ENCODE measurements at regions not wholly inside any gene's neighbourhood (a gene's known extent, or its start where the extent isn't known, plus 50 kb on each side); places are given as distances from the start of the nearest gene placed in this dataset.
"Not testable (repeated sequence)": the region's sequence is repeated elsewhere in the genome, so short reads cannot be mapped to it uniquely, and the experiment has no call there.

DNA sequence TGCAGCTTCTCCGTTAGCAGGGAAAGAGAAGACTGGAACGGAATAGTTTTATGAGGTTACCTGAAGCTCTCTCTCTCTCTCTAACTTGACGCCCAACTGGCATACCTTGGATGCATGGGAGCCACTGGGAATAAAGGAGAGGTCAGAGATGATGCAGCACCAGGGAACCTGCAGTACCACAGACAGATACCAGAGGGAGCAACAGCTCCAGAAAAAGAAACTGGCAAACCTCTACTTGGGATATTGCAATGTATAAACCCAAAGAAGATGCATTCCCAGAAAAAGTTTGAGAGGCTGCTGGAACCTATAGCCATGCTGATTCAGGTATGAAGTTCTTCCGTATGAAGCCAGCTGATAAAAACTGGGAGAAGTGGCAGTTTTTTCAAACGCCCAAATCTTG lies 2976.1 kb upstream of the TEKT4 start:
- TF ChIP-seq, protein P1, sequence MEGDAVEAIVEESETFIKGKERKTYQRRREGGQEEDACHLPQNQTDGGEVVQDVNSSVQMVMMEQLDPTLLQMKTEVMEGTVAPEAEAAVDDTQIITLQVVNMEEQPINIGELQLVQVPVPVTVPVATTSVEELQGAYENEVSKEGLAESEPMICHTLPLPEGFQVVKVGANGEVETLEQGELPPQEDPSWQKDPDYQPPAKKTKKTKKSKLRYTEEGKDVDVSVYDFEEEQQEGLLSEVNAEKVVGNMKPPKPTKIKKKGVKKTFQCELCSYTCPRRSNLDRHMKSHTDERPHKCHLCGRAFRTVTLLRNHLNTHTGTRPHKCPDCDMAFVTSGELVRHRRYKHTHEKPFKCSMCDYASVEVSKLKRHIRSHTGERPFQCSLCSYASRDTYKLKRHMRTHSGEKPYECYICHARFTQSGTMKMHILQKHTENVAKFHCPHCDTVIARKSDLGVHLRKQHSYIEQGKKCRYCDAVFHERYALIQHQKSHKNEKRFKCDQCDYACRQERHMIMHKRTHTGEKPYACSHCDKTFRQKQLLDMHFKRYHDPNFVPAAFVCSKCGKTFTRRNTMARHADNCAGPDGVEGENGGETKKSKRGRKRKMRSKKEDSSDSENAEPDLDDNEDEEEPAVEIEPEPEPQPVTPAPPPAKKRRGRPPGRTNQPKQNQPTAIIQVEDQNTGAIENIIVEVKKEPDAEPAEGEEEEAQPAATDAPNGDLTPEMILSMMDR (IDR thresholded peaks at IDR 0.05; ENCODE audit: insufficient read depth, missing control alignments) = peak; percentile 19
- not testable (repeated sequence) for FAIRE-seq; DNase-seq (ENCODE audit: insufficient read length, low spot score)

- FAIRE-seq; DNase-seq (ENCODE audit: insufficient read length, low spot score): not testable (repeated sequence)
Measured at GRCh38 chr2:91917602-91918001, 2953.6 kb upstream of the TEKT4 start.

Measured in D721Med (cell line).